ENCODE measurements at regions not wholly inside any gene's neighbourhood (a gene's known extent, or its start where the extent isn't known, plus 50 kb on each side); places are given as distances from the start of the nearest gene placed in this dataset.

- no peaks in the 10 kb centered on the region for H3F3A ChIP-seq (ENCODE audit: insufficient read depth, low read length)
- no peak overlapping the region for H3K4me2 ChIP-seq (ENCODE audit: low read length)
- no peaks in the 10 kb centered on the region for H3K27me3 ChIP-seq (ENCODE audit: insufficient read depth, low read length)
- H3K9ac ChIP-seq (ENCODE audit: low read length): no peak overlapping the region
- no peaks in the 10 kb centered on the region for H4K20me1 ChIP-seq (ENCODE audit: insufficient read depth, low read length)
- H3K4me3 ChIP-seq (ENCODE audit: low read depth, low read length, poor library complexity, severe bottlenecking): no peak overlapping the region
- H2AFZ ChIP-seq (ENCODE audit: low read length): no peak overlapping the region
- H3K4me1 ChIP-seq (ENCODE audit: insufficient read depth, low read length, severe bottlenecking): no peaks in the 10 kb centered on the region
- TF ChIP-seq CTCF (IDR thresholded peaks at IDR 0.05; ENCODE audit: low read length) (no peak), EZH2 (IDR thresholded peaks at IDR 0.05; ENCODE audit: borderline replicate concordance, low read length) (no peak)
- no peaks in the 10 kb centered on the region for H3K9me2 ChIP-seq (ENCODE audit: low read depth, low read length)
- no peak overlapping the region for H3K27ac ChIP-seq (ENCODE audit: low read depth, low read length, poor library complexity, severe bottlenecking)
- no peaks in the 10 kb centered on the region for H3K9me3 ChIP-seq (ENCODE audit: low read length)
- H3K36me3 ChIP-seq (ENCODE audit: insufficient read depth, low read length): no peaks in the 10 kb centered on the region
- no peaks in the 10 kb centered on the region for H3K79me2 ChIP-seq (ENCODE audit: insufficient read depth, low read length)
Measured at GRCh38 chr20:12737900-12738299, 270.9 kb upstream of the SPTLC3 start.

GRCh38 chr20:12740647-12741046, 268.1 kb upstream of the SPTLC3 start:
- Histone ChIP-seq H3K4me1 (ENCODE audit: insufficient read depth, low read length, severe bottlenecking) (no peaks in the 10 kb centered on the region), H2AFZ (ENCODE audit: low read length) (no peak overlapping the region), H3F3A (ENCODE audit: insufficient read depth, low read length) (no peaks in the 10 kb centered on the region), H3K4me2 (ENCODE audit: low read length) (no peak overlapping the region), H3K9me2 (ENCODE audit: low read depth, low read length) (no peaks in the 10 kb centered on the region), H3K79me2 (ENCODE audit: insufficient read depth, low read length) (no peaks in the 10 kb centered on the region), H3K27me3 (ENCODE audit: insufficient read depth, low read length) (no peaks in the 10 kb centered on the region), H3K9ac (ENCODE audit: low read length) (no peak overlapping the region), H3K4me3 (ENCODE audit: low read depth, low read length, poor library complexity, severe bottlenecking) (no peak overlapping the region), H4K20me1 (ENCODE audit: insufficient read depth, low read length) (no peaks in the 10 kb centered on the region), H3K27ac (ENCODE audit: low read depth, low read length, poor library complexity, severe bottlenecking) (no peak overlapping the region), H3K36me3 (ENCODE audit: insufficient read depth, low read length) (no peaks in the 10 kb centered on the region), H3K9me3 (ENCODE audit: low read length) (no peaks in the 10 kb centered on the region)
- TF ChIP-seq EZH2 (IDR thresholded peaks at IDR 0.05; ENCODE audit: borderline replicate concordance, low read length) (no peak), CTCF (IDR thresholded peaks at IDR 0.05; ENCODE audit: low read length) (no peak)

- Histone ChIP-seq H3K4me1 (ENCODE audit: insufficient read depth, low read length, severe bottlenecking) (no peaks in the 10 kb centered on the region), H2AFZ (ENCODE audit: low read length) (no peak overlapping the region), H3K36me3 (ENCODE audit: insufficient read depth, low read length) (no peaks in the 10 kb centered on the region), H3F3A (ENCODE audit: insufficient read depth, low read length) (no peaks in the 10 kb centered on the region), H3K4me3 (ENCODE audit: low read depth, low read length, poor library complexity, severe bottlenecking) (no peak overlapping the region), H4K20me1 (ENCODE audit: insufficient read depth, low read length) (no peaks in the 10 kb centered on the region), H3K9me2 (ENCODE audit: low read depth, low read length) (no peaks in the 10 kb centered on the region), H3K4me2 (ENCODE audit: low read length) (no peak overlapping the region), H3K27ac (ENCODE audit: low read depth, low read length, poor library complexity, severe bottlenecking) (no peak overlapping the region), H3K79me2 (ENCODE audit: insufficient read depth, low read length) (no peaks in the 10 kb centered on the region), H3K9me3 (ENCODE audit: low read length) (no peaks in the 10 kb centered on the region), H3K27me3 (ENCODE audit: insufficient read depth, low read length) (no peaks in the 10 kb centered on the region), H3K9ac (ENCODE audit: low read length) (no peak overlapping the region)
- TF ChIP-seq EZH2 (IDR thresholded peaks at IDR 0.05; ENCODE audit: borderline replicate concordance, low read length) (no peak), CTCF (IDR thresholded peaks at IDR 0.05; ENCODE audit: low read length) (no peak)
Measured at GRCh38 chr20:12744037-12744436, 264.7 kb upstream of the SPTLC3 start.
